HG03520 (cell line): ENCODE measurements at regions not wholly inside any gene's neighbourhood (a gene's known extent, or its start where the extent isn't known, plus 50 kb on each side); places are given as distances from the start of the nearest gene placed in this dataset.
"Not testable (repeated sequence)": the region's sequence is repeated elsewhere in the genome, so short reads cannot be mapped to it uniquely, and the experiment has no call there.

Experiments
- ATAC-seq: cut with Tn5 transposase; IDR thresholded peaks from one replicate; pipeline ENCODE4 v1.9.1; 2021; ENCODE audit warnings: mild to moderate bottlenecking, moderate library complexity; ENCODE audit not compliant: unreplicated experiment

DNA sequence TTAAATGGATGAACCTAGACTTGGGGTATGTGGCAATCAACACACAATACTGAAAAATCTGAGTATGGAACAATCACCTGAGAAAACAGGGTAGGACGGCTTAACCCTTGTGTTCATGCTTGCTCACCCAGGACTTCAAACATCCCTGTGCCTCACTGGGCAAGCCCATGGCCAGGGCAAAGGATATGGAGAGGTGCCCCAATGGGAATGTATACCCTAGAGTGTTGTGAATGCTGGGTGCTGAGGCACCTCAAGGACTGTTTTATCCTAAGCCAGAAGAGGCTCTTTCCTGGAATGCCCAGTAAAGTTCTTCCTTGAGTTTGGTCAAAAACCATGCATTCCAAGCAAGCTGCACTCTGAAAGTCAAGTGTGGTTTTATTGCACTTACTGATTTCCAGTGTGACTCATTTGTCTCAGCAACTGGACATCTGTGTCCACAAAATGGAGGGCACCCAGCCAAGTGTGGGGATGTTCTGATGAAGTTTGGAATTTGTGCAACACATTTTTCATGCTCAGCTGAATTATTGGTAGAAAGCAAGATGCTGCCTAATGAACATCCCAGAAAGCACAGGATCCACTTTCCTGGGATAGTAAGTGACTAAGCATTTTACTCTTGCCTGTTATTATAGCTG, 531.3 kb downstream of the RFC3 start:
- no peak for ATAC-seq

GRCh38 chr13:34350671-34351070, 532.7 kb downstream of the RFC3 start:
- no peak for ATAC-seq

DNA sequence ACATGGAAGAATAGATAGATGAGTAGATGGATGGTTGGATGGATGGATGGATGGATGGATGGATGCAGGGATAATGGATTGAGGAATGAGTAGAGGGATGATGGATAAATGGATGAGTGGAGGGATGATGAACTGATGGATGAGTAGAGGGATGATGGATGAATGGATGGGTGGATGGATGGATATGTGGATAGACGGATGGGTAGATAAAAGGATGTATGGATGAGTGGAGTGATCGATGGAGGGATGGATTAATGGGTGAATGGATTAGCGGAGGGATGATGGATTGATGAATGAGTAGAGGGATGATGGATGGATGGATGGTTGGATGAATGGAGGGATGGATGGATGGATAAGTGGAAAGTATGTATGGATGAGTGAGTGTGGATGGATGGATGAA, 533.2 kb downstream of the RFC3 start:
- ATAC-seq = no peak

DNA sequence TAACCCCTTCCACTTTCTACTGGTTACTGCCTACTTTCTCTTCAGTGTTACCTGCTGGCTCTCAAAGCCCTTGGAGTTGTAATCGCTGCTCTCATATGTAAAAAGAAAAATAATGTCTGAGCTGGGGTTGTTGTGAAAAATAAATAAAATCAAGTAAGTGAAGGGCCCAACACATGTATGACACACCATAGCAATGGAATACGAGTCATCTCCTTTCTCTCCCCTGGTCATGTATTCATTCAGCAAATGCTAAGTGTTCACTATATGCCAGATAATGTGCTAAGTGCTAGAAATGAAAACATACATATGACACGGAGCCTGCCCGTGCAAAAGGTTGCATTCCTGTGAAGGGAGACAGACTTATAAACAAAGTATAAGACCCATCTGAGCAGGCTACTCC, 535.0 kb downstream of the RFC3 start:
- ATAC-seq = no peak

GRCh38 chr13:34356686-34357434, 538.9 kb downstream of the RFC3 start:
- no peak for ATAC-seq

DNA sequence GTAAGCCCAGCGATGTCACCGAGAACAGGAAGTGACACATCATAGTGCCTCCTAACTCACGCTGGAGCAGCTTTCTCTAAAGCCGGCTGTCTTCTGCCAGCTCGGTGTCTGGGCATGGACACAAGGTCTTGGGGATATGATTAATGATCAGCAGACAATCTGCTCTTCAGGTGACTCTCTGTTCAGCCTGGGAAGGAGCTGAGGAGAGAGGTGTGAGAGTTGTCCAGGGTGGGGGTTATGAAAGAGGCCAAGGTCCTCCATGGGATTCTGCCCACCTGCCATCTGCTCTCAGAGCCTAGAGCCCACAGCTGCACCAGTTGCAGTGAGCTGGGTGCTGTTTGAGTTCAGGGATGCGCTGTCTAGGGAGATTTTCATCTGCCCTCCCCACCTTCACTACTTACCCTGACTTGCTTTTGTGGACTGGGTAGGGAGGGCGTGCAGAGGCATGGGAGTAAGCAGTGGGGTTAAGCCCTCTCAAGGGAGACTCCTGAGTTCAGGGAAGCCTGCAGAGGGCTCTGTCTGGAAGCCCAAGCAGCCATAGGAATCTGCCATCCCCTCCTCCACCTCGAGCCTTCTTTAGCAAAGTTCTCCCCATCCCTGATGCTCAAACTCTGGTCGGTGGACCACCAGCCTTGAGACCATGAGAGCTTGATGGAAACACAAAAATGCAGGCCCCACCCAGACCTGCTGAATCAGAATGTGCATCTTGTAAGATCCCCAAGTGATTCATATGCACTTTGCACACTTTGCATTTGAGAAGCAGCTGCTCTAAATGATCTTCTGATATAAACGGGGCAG, 539.7 kb downstream of the RFC3 start:
- ATAC-seq = no peak

- ATAC-seq = no peak
Measured at GRCh38 chr13:34358811-34359513, 541.0 kb downstream of the RFC3 start.

- ATAC-seq = no peak
Measured at GRCh38 chr13:34360702-34361101, 542.8 kb downstream of the RFC3 start.

DNA sequence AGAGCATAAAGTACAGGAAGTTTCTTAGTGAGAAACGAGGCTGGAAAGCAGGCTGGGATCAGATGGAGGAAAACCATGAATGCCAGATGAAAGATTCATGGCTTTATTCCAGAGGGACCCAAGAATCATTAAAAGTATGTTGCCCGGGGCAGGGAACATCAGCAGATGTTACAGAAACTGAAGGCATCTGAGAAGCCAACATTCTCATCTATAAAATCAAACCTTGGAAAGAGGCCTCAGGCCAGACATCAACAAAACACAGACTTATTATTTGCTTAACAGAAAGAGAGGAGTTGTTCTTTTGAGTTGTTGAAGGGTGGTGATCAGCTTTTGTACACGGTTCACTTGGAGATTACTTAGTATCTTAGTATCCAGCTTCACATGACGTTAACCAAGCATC, 543.6 kb downstream of the RFC3 start:
- no peak for ATAC-seq

DNA sequence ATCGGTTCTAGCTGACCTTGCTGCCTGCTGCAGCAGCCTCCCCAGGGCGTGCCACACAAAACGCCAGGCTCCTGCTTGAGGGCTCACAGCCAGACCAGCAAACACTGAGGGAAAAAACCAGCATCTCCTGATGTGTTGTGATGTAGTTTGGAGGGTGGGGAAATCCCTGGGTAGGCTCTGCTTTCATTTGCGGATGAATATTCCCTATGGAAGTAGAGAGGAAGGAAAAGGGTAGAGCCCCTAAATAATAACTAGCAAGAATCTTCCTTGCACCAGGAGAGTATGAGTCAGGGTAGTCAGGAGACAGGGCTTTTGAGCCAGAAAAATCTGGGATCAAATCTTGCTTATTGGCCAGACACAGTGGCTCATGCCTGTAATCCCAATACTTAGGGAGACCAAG, 545.3 kb downstream of the RFC3 start:
- no peak for ATAC-seq

GRCh38 chr13:34364633-34365032, 546.7 kb downstream of the RFC3 start:
- ATAC-seq = no peak

DNA sequence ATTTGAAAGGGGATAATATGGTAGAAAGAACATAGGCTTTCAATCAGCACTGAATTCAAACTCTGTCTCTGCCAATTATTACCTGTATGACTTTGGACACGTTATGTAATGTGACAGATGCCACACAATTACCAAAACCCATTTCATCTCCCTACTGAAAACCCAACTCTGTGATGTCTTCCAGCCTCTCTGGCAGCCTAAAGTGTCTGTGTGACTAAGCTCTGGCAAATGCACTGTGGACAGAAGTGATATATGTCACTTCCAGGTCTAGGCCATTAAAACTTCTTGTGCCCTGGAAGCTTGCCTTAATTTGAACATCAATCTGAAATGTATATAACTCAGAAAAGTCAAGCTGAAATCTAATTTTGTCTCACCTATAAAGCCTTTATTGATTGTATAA, 552.0 kb downstream of the RFC3 start:
- ATAC-seq = no peak

- no peak for ATAC-seq
Measured at GRCh38 chr13:34371108-34371507, 553.2 kb downstream of the RFC3 start.

GRCh38 chr13:34371645-34372395, 553.9 kb downstream of the RFC3 start:
- no peak for ATAC-seq

DNA sequence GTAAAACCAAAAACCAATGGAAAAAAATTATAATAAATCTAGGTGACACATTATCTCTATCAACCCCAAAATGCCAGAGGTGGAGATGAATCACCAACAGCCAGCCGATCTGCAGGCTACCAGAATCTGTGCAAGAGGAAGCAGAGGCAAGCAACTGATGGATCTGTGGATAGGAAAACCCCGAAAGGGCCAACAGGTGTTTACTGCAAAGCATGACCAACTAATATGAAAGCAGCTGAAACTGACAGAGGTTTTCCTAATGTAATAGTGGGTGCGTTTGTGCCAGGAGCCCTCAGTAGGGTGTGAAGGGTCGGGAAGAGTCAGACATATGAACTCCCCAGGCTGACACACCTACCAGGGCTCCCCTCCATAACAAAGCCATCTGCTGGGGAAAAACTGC, 554.6 kb downstream of the RFC3 start:
- ATAC-seq = no peak

GRCh38 chr13:34376483-34376882, 558.5 kb downstream of the RFC3 start:
- ATAC-seq = no peak

GRCh38 chr13:34381228-34381627, 560.8 kb upstream of the NBEA start:
- no peak for ATAC-seq

DNA sequence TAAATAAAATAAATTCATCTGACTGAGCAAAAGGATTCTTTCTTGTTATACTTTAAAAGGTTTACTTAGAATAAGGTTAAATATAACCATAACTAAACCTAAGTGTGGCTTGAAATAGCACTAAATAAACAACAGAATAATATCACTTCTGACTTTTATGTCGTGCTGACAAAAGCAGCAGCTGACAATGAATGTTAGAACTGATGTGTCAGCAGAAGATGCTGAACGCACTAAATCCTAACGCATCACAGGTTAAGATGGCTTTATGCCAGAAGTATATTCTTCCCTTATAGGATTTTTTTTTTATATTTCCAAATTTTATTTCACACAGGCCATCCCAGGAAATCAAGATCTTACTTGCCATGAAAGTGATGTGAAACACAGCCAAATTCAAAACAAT, 558.3 kb upstream of the NBEA start:
- no peak for ATAC-seq

GRCh38 chr13:34386229-34386628, 555.8 kb upstream of the NBEA start:
- ATAC-seq = not testable (repeated sequence)

- ATAC-seq = no peak
Measured at GRCh38 chr13:34391076-34391475, 551.0 kb upstream of the NBEA start.

GRCh38 chr13:34401696-34402095, 540.4 kb upstream of the NBEA start:
- no peak for ATAC-seq
